NCI-H1436 (cell line): ENCODE measurements at regions not wholly inside any gene's neighbourhood (a gene's known extent, or its start where the extent isn't known, plus 50 kb on each side); places are given as distances from the start of the nearest gene placed in this dataset.
"Not testable (repeated sequence)": the region's sequence is repeated elsewhere in the genome, so short reads cannot be mapped to it uniquely, and the experiment has no call there.

Experiments used
- DNase-seq: peaks from one replicate; lab custom pipeline; 2025; lab: John Stamatoyannopoulos, UW

- DNase-seq: no peak
These were observed 105.4 kb downstream of the TTC8 start for GRCh38 chr14:88929656-88930436.

GRCh38 chr14:88931321-88932110 is 107.1 kb downstream of the TTC8 start:
- DNase-seq: no peak

- peak; percentile 0 for DNase-seq
These were observed 108.7 kb downstream of the TTC8 start for GRCh38 chr14:88933191-88933590.

- no peak for DNase-seq
These were observed 109.9 kb downstream of the TTC8 start for GRCh38 chr14:88934351-88934806.

- no peak for DNase-seq
These were observed 110.6 kb downstream of the TTC8 start for GRCh38 chr14:88935083-88935482.

- DNase-seq: no peak
These were observed 113.3 kb downstream of the TTC8 start for GRCh38 chr14:88937706-88938105.

GRCh38 chr14:88940671-88941070 is 116.2 kb downstream of the TTC8 start:
- no peak for DNase-seq

GRCh38 chr14:88941414-88941813 is 117.0 kb downstream of the TTC8 start:
- no peak for DNase-seq

- DNase-seq: no peak
These were observed 123.5 kb downstream of the TTC8 start for GRCh38 chr14:88947646-88948598.

GRCh38 chr14:88950069-88950468 is 125.6 kb downstream of the TTC8 start:
- no peak for DNase-seq

- DNase-seq: no peak
These were observed 126.9 kb downstream of the TTC8 start for GRCh38 chr14:88951370-88951769.

GRCh38 chr14:88952901-88953300 is 128.4 kb downstream of the TTC8 start:
- no peak for DNase-seq

GRCh38 chr14:88955455-88955854 is 131.0 kb downstream of the TTC8 start:
- DNase-seq: no peak

GRCh38 chr14:88960496-88960895 is 136.0 kb downstream of the TTC8 start:
- DNase-seq: no peak

- no peak for DNase-seq
These were observed 136.8 kb downstream of the TTC8 start for GRCh38 chr14:88961214-88961613.

- no peak for DNase-seq
These were observed 137.9 kb downstream of the TTC8 start for GRCh38 chr14:88962356-88962755.

- DNase-seq: no peak
These were observed 142.8 kb downstream of the TTC8 start for GRCh38 chr14:88967299-88967698.

GRCh38 chr14:88975043-88975830 is 150.8 kb downstream of the TTC8 start:
- DNase-seq: no peak

- DNase-seq: no peak
These were observed 151.5 kb downstream of the TTC8 start for GRCh38 chr14:88975926-88976325.

GRCh38 chr14:88980907-88981306 is 156.5 kb downstream of the TTC8 start:
- not testable (repeated sequence) for DNase-seq

- no peak for DNase-seq
These were observed 157.5 kb downstream of the TTC8 start for GRCh38 chr14:88981948-88982347.
